Breast epithelium (tissue), 4 donors: ENCODE measurements at regions not wholly inside any gene's neighbourhood (a gene's known extent, or its start where the extent isn't known, plus 50 kb on each side); places are given as distances from the start of the nearest gene placed in this dataset.

Source experiments
- DNase-seq, 2 donors: peaks; one replicate each; pipeline ENCODE4 v3.0.0-alpha.2; 2019; ENCODE audit warnings: low spot score in 2 of 2
- H3K27ac ChIP-seq, 2 donors: fragments of 200-600 bp; sonication (generic) in 1 of 2; one replicate each; pipeline ENCODE4 v1.5.1; 2016 to 2019; ENCODE audit warnings: mild to moderate bottlenecking in 1 of 2
- H3K27me3 ChIP-seq, 2 donors: fragments of 200-600 bp; sonication (generic) in 1 of 2; one replicate each; pipeline versions ENCODE4 v1.5.1 to v1.6.0; 2017 to 2019; ENCODE audit warnings: control low read depth in 1 of 2, mild to moderate bottlenecking in 1 of 2
- H3K36me3 ChIP-seq: fragments of 200-600 bp; one replicate; pipeline ENCODE4 v1.5.1; 2019
- H3K4me1 ChIP-seq, 2 donors: fragments of 200-600 bp; sonication (generic); one replicate each; pipeline ENCODE4 v1.5.1; 2016 to 2019; ENCODE audit warnings: control low read depth in 1 of 2
- H3K4me3 ChIP-seq, 3 donors: fragments of 200-600 bp; sonication (generic); 1 replicate in 2 of 3; 2 replicates in 1 of 3; pipeline ENCODE4 v1.5.1; 2016 to 2019; ENCODE audit warnings: mild to moderate bottlenecking in 3 of 3, moderate library complexity in 2 of 3
- H3K9me3 ChIP-seq, 2 donors: fragments of 200-600 bp; sonication (generic) in 1 of 2; one replicate each; pipeline ENCODE4 v1.5.1; 2016 to 2019; ENCODE audit warnings: control low read depth in 1 of 2
- POLR2A ChIP-seq: fragments of 450-650 bp; IDR thresholded peaks from one replicate; pipeline ENCODE4 v1.6.1; 2016; ENCODE audit warnings: antibody characterized with exemption, mild to moderate bottlenecking, moderate library complexity
- POLR2AphosphoS5 ChIP-seq, 3 donors: sonication (generic); formaldehyde crosslinking; IDR thresholded peaks; one replicate each; pipeline ENCODE4 v1.6.1; 2017; ENCODE audit warnings: antibody characterized with exemption in 3 of 3
- intact Hi-C: fragments of 100-400 bp; cut with DNase I; formaldehyde crosslinking; loops from one replicate; pipeline ENCODE4 v1.15.1; 2023; ENCODE audit warnings: low total_unique reads
- TF ChIP-seq, protein P1 (sequence below), 3 donors: fragments of 450-650 bp; IDR thresholded peaks; one replicate each; pipeline ENCODE4 v1.5.1; 2016 to 2017; ENCODE audit warnings: antibody characterized with exemption in 3 of 3, mild to moderate bottlenecking in 3 of 3, moderate library complexity in 3 of 3

DNA sequence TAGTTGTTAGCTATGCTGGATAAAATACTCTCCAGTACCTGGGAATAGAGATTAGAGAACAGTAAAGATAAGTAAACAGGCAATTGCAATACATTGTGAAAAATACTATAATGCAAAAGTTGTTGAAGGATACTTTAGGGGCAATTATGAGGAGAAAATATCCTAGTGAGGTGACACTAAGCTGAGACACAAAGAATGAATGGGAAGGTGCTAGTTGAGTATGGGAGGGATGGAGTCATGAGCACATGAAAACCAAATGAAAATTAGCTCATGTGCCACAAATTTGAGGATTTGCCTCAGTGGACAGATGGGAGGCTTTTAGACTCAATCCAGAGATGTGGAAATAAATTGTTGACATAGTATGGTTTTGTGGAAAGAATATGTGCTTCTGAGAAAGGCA is 370.5 kb upstream of the MMS22L start:
- Histone ChIP-seq H3K4me3 (no peak overlapping the region), H3K27ac (no peak overlapping the region), H3K9me3 (no peaks in the 10 kb centered on the region), H3K36me3 (no peaks in the 10 kb centered on the region), H3K27me3 (no peaks in the 10 kb centered on the region), H3K4me1 (no peaks in the 10 kb centered on the region)
- no peak for TF ChIP-seq POLR2AphosphoS5 (IDR thresholded peaks at IDR 0.05)
- TF ChIP-seq, protein P1, sequence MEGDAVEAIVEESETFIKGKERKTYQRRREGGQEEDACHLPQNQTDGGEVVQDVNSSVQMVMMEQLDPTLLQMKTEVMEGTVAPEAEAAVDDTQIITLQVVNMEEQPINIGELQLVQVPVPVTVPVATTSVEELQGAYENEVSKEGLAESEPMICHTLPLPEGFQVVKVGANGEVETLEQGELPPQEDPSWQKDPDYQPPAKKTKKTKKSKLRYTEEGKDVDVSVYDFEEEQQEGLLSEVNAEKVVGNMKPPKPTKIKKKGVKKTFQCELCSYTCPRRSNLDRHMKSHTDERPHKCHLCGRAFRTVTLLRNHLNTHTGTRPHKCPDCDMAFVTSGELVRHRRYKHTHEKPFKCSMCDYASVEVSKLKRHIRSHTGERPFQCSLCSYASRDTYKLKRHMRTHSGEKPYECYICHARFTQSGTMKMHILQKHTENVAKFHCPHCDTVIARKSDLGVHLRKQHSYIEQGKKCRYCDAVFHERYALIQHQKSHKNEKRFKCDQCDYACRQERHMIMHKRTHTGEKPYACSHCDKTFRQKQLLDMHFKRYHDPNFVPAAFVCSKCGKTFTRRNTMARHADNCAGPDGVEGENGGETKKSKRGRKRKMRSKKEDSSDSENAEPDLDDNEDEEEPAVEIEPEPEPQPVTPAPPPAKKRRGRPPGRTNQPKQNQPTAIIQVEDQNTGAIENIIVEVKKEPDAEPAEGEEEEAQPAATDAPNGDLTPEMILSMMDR (IDR thresholded peaks at IDR 0.05): no peak
- no peak for TF ChIP-seq POLR2A
- intact Hi-C loops: loop anchor here (5.0 kb wide), 1 partner anchor 199 kb away; no protein-coding TSS in a partner anchor
- DNase-seq: no peak

GRCh38 chr6:97654674-97655073 is 371.7 kb upstream of the MMS22L start:
- Histone ChIP-seq H3K27ac (no peak overlapping the region), H3K4me3 (no peak overlapping the region), H3K27me3 (no peaks in the 10 kb centered on the region), H3K36me3 (no peaks in the 10 kb centered on the region), H3K9me3 (no peaks in the 10 kb centered on the region), H3K4me1 (no peaks in the 10 kb centered on the region)
- DNase-seq: no peak
- TF ChIP-seq POLR2AphosphoS5 (IDR thresholded peaks at IDR 0.05) (no peak), POLR2A (no peak)
- TF ChIP-seq, protein P1 (IDR thresholded peaks at IDR 0.05): no peak
- intact Hi-C loops: loop anchor here (5.0 kb wide), 1 partner anchor 198 kb away; no protein-coding TSS in a partner anchor

- H3K36me3 ChIP-seq: no peaks in the 10 kb centered on the region
- no peaks in the 10 kb centered on the region for H3K4me1 ChIP-seq
- no peak overlapping the region for H3K27ac ChIP-seq
- TF ChIP-seq, protein P1 (IDR thresholded peaks at IDR 0.05): no peak
- TF ChIP-seq POLR2AphosphoS5 (IDR thresholded peaks at IDR 0.05) (no peak), POLR2A (no peak)
- no peak overlapping the region for H3K4me3 ChIP-seq
- intact Hi-C loops: no loop called here
- no peaks in the 10 kb centered on the region for H3K9me3 ChIP-seq
- H3K27me3 ChIP-seq: no peaks in the 10 kb centered on the region
- DNase-seq: no peak
Measured at GRCh38 chr6:97656236-97656635, 373.2 kb upstream of the MMS22L start.

DNA sequence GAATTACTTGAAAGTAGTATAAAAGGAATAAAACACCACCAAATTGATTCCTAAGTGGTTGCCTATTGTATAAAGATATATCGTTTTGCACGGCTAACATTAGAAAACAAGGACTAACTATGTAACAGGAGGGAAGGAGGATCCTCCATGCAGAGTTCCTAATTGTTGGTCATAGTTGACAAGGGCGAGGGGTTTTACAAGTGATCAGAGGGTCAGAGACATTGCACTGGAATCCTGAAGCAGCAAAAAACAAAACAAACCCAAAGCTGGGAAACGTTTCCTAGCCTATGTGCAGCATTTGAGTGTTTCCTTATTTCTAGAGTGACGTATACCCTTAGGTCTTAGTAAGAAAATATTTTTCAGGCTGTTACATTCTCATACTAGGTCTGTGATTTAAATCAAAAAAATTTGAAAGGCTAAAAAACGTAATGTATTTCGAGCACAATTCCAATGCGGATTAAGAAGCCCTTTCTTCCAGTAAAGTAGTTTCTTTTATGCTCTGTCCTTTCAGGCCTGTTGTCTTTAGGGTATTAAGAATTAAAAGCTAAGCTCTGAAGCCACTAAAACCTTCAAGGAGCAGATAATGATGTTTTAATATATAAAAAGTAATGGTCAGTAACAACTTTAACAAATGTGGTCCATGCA is 373.8 kb upstream of the MMS22L start:
- DNase-seq: no peak
- no peaks in the 10 kb centered on the region for H3K4me1 ChIP-seq
- no peaks in the 10 kb centered on the region for H3K27me3 ChIP-seq
- intact Hi-C loops: no loop called here
- H3K36me3 ChIP-seq: no peaks in the 10 kb centered on the region
- no peak overlapping the region for H3K27ac ChIP-seq
- no peak overlapping the region for H3K4me3 ChIP-seq
- H3K9me3 ChIP-seq: no peaks in the 10 kb centered on the region
- TF ChIP-seq POLR2A (no peak), POLR2AphosphoS5 (IDR thresholded peaks at IDR 0.05) (no peak)
- TF ChIP-seq, protein P1 (IDR thresholded peaks at IDR 0.05): no peak

- H3K4me1 ChIP-seq: no peaks in the 10 kb centered on the region
- no peak for TF ChIP-seq POLR2AphosphoS5 (IDR thresholded peaks at IDR 0.05)
- TF ChIP-seq, protein P1 (IDR thresholded peaks at IDR 0.05): no peak
- TF ChIP-seq POLR2A: no peak
- no peak overlapping the region for H3K27ac ChIP-seq
- no peak for DNase-seq
- no peak overlapping the region for H3K4me3 ChIP-seq
- no peaks in the 10 kb centered on the region for H3K27me3 ChIP-seq
- H3K36me3 ChIP-seq: no peaks in the 10 kb centered on the region
- H3K9me3 ChIP-seq: no peaks in the 10 kb centered on the region
- intact Hi-C loops: no loop called here
Measured at GRCh38 chr6:97658090-97658489, 375.1 kb upstream of the MMS22L start.
